Thymus (tissue), 11 donors: ENCODE measurements at regions not wholly inside any gene's neighbourhood (a gene's known extent, or its start where the extent isn't known, plus 50 kb on each side); places are given as distances from the start of the nearest gene placed in this dataset.

ENCODE experiments used
- DNase-seq, 9 donors: peaks; one replicate each; pipeline ENCODE4 v3.0.0-alpha.2; 2013; ENCODE audit warnings: low spot score in 9 of 9, low read depth in 6 of 9, missing footprints in 1 of 9
- H3K27ac ChIP-seq, 2 donors: one replicate each; pipeline ENCODE4 v1.5.1; 2013; ENCODE audit warnings: control low read depth in 1 of 2, low read depth in 1 of 2, low read length in 1 of 2, mild to moderate bottlenecking in 1 of 2, moderate library complexity in 1 of 2
- H3K27me3 ChIP-seq, 2 donors: one replicate each; pipeline ENCODE4 v1.5.1; 2013; ENCODE audit warnings: low read length in 1 of 2; ENCODE audit not compliant: control insufficient read depth in 2 of 2, insufficient read depth in 1 of 2
- H3K36me3 ChIP-seq, 2 donors: one replicate each; pipeline ENCODE4 v1.5.1; 2013; ENCODE audit warnings: low read length in 1 of 2, mild to moderate bottlenecking in 1 of 2, moderate library complexity in 1 of 2; ENCODE audit not compliant: control insufficient read depth in 2 of 2, insufficient read depth in 2 of 2
- H3K4me1 ChIP-seq, 2 donors: one replicate each; pipeline ENCODE4 v1.5.1; 2013; ENCODE audit warnings: low read length in 2 of 2; ENCODE audit not compliant: control insufficient read depth in 2 of 2, insufficient read depth in 2 of 2
- H3K4me3 ChIP-seq, 2 donors: one replicate each; pipeline ENCODE4 v1.5.1; 2013; ENCODE audit warnings: low read length in 2 of 2, control low read depth in 1 of 2, mild to moderate bottlenecking in 1 of 2
- H3K9me3 ChIP-seq, 2 donors: one replicate each; pipeline ENCODE4 v1.5.1; 2013; ENCODE audit warnings: low read length in 1 of 2, mild to moderate bottlenecking in 1 of 2; ENCODE audit not compliant: control insufficient read depth in 2 of 2, insufficient read depth in 1 of 2
- WGBS: extraction: QIAGEN DNeasy Blood & Tissue Kit; methylation state at CpG from one replicate; pipeline ENCODE4 v1.1.7; 2013; 5-methylcytosine and 5-hydroxymethylcytosine counted together
- donor health status: healthy.

DNA sequence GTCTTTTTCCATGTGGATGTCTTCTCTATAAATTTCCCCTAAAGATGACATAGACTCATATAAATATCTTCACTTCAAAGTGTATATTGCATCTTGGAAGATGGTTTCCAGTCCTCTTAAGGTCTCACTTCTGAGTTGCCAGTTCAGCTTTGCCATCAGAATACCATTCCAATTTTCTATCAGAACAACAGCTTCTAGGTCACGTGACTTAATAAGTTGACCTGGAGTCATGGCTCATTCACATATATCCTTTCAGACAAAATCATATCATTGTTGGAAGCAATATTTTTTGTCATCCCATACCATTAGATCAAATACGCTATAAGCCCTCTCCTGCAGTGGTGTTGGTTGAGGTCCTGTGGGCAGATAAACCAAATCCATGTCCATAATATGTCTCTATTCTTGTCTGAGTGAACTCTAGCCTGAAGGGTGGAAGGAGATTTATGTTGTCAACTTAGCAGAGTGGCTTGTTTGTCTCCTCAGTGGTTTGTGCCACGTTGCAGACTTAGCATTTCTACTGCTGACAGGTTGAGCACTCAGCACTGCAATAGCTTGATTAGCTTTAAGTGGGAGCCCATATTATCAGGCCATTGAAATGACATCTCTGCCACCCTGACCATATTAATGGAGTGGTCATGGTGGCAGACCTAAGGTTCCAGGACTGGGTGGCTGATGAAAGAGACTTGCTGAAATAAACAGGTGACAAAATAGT lies 123.6 kb upstream of the PCDH17 start:
- WGBS, result 80% methylated on average over 3 of the region's 3 CpGs
- Histone ChIP-seq H3K27ac (no peak overlapping the region), H3K27me3 (no peaks in the 10 kb centered on the region), H3K4me3 (no peak overlapping the region), H3K4me1 (no peaks in the 10 kb centered on the region), H3K9me3 (no peaks in the 10 kb centered on the region), H3K36me3 (no peaks in the 10 kb centered on the region)
- DNase-seq, result no peak

DNA sequence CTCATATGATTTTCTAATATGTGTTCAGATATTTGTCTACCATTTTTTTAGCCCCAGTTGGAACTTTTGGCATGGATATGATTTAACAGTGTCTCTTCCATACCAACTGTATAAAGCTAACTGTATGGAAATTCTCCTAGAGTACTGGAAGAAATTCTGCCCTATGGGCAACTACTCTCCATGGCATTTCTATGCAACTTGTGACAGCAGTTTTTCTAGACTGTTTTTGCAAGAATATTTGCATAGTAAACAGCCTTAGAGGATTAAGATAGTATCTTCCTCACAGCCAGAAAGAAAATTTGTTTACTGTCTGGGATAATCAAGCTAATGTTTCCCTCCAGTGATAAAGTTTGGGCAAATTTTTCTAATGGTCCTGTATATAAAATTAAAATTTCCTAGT lies 119.9 kb upstream of the PCDH17 start:
- DNase-seq, result no peak
- Histone ChIP-seq H3K9me3 (no peaks in the 10 kb centered on the region), H3K27me3 (no peaks in the 10 kb centered on the region), H3K36me3 (no peaks in the 10 kb centered on the region), H3K4me1 (no peaks in the 10 kb centered on the region), H3K4me3 (no peak overlapping the region), H3K27ac (no peak overlapping the region)

DNA sequence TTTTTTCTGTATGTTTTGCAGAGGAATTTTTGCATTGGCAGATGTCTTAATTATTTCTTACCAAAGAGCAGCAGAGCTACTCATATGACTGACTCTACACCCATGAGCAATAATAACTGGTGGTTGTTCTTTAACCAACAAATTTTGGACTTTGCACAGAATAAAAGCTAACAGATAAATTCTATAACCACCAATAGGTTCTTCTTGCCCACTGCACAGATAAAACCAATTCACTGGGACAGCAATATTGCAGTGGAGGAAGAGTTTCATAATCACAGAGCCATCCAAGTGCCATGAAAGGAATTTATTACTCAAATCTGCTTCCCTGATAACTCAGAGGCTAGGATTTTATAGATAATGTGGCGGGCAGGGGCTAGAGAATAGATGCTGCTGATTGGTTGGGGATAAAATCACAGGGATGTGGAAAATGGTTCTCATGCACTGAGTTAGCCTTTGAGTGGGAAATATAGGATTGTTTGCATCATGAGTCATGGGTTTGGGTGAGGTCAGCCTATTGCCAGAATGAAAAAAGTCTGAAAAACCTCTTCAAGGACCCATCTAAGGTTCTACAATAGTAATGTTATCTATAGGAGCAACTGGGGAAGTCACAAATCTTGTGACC lies 104.3 kb upstream of the PCDH17 start:
- DNase-seq, result no peak
- H3K9me3 ChIP-seq, result no peaks in the 10 kb centered on the region
- H3K27ac ChIP-seq, result no peak overlapping the region
- H3K36me3 ChIP-seq, result no peaks in the 10 kb centered on the region
- WGBS, result 89% methylated on average over 1 of the region's 1 CpG
- no peaks in the 10 kb centered on the region for H3K27me3 ChIP-seq
- H3K4me1 ChIP-seq, result no peaks in the 10 kb centered on the region
- no peak overlapping the region for H3K4me3 ChIP-seq

DNA sequence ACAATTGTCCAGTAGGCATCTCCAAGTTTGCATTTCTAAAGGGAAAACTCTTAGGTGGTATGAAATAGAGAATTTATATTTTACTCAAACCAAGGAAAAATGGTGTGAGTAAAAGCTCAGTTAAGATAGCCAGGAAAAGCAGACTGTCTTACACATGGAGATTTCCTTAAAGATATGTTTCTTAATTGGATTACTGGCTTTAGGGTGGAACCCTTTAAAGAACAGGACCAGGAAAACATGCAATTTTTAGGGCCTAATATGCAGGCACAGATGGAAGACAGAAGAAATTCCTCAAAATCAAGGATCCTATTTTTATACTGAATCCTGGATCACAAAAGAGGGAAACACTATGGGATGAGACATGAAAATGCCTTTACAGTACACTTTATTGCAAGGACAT lies 100.3 kb upstream of the PCDH17 start:
- H3K27ac ChIP-seq, result no peak overlapping the region
- no peak for DNase-seq
- no peak overlapping the region for H3K4me3 ChIP-seq
- H3K36me3 ChIP-seq, result no peaks in the 10 kb centered on the region
- no peaks in the 10 kb centered on the region for H3K9me3 ChIP-seq
- H3K27me3 ChIP-seq, result no peaks in the 10 kb centered on the region
- H3K4me1 ChIP-seq, result no peaks in the 10 kb centered on the region

DNA sequence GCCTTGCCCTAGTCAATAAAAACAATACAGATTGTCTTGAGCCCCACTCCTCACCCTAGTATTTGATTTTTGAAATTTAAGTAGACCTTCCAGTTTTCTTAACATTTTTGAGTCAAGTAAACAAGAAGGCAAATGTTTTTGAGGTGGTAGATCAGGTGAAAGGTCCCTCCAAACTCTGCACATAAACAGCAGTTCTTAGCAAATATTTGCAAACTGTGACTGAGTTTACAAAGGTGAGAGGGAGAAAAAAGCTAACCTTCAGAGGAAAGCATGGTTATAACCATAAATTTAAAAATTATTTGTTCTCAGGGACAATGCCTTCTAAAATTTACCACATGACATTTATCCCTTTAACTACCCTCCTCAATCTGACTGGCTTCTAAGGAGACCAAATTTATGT lies 84.6 kb upstream of the PCDH17 start:
- H3K36me3 ChIP-seq, result no peaks in the 10 kb centered on the region
- H3K4me3 ChIP-seq, result no peak overlapping the region
- no peak overlapping the region for H3K27ac ChIP-seq
- no peaks in the 10 kb centered on the region for H3K9me3 ChIP-seq
- no peaks in the 10 kb centered on the region for H3K4me1 ChIP-seq
- no peaks in the 10 kb centered on the region for H3K27me3 ChIP-seq
- no peak for DNase-seq

DNA sequence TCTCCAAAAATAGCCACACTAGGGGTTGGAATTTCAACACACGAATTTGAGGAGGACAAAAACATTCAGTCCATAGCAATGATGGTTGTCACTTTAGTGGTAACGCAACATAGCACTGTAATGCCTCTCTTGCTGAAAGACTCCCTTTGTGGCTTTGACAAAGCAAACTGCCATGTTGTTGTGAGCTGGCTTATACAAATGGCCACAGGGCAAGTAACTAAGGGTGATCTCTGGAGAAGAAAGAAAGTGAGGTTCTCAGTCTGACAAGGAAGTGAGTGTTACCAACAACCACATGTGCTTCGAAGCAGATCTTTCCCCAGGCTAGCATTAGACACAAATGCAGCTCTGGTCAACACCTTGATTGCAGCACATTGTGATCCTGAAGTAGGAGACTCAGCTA lies 79.1 kb upstream of the PCDH17 start:
- Histone ChIP-seq H3K9me3 (no peaks in the 10 kb centered on the region), H3K27ac (no peak overlapping the region), H3K36me3 (no peaks in the 10 kb centered on the region), H3K4me3 (no peak overlapping the region), H3K4me1 (no peaks in the 10 kb centered on the region), H3K27me3 (no peaks in the 10 kb centered on the region)
- WGBS, result 87% methylated on average over 3 of the region's 3 CpGs
- DNase-seq, result no peak

DNA sequence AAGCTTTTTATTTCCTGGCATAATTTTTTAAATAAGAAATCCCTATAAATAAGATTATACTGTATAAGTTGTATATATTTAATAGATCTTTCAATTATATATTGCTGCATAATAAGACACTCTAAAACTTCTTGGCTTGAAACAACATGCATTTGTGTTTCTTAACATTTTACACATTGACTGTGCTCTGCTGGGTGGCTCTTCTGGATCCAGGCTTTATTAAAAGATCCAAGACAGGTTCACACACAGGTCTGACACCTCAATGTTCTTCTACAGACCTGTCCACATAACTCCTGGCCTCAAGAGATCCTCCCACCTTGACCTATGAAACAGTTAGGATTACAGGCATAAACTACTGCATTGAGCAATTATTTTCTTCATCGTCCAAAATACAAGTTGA lies 77.6 kb upstream of the PCDH17 start:
- Histone ChIP-seq H3K27me3 (no peaks in the 10 kb centered on the region), H3K4me1 (no peaks in the 10 kb centered on the region), H3K4me3 (no peak overlapping the region), H3K36me3 (no peaks in the 10 kb centered on the region), H3K27ac (no peak overlapping the region), H3K9me3 (no peaks in the 10 kb centered on the region)
- 95% methylated on average over 1 of the region's 1 CpG for WGBS
- no peak for DNase-seq

DNA sequence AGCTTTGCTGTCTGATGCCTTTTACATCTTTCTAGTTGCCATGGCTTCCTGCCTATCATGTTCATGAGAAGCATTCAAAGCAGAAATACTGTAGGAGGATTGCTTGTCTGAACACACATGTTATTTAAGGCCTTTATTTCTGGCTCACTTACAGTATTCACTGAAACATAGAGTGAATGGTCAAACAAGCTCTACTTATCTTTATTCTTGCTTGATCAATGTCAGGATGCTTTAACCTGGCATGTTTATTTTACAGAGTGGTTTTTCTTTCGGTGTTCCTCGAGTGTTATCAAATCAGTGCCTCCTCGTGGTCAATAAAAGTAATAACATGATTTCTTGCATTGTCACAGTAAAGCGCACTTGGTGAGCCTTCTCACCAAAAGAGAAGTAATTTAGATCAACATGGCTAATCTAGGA lies 73.5 kb upstream of the PCDH17 start:
- WGBS, result 15% methylated on average over 4 of the region's 4 CpGs
- Histone ChIP-seq H3K27ac (no peak overlapping the region), H3K9me3 (no peaks in the 10 kb centered on the region), H3K4me1 (no peaks in the 10 kb centered on the region), H3K27me3 (no peaks in the 10 kb centered on the region), H3K36me3 (no peaks in the 10 kb centered on the region), H3K4me3 (no peak overlapping the region)
- peak in 1 of 9 donors; percentile 3 for DNase-seq

DNA sequence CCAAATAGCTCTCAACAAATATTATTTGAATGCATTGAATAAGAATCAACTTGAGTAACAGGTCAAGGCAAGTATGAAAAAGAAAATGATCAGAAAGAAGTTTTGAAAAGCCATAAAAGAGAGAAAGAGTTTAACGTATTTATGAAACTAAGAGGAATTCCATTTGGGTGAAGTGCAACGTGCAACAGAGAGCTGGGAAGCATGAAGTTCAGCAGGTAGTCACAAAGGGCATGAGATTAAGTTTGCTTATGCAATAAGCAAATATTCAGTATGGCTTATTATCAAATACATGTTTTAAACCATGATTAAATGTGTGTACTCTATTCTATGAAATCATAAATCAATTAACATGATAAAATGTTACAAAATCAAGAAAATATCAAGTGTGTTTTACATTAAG lies 62.7 kb upstream of the PCDH17 start:
- H3K4me3 ChIP-seq, result no peak overlapping the region
- no peak overlapping the region for H3K27ac ChIP-seq
- no peaks in the 10 kb centered on the region for H3K36me3 ChIP-seq
- no peaks in the 10 kb centered on the region for H3K4me1 ChIP-seq
- WGBS, result 76% methylated on average over 2 of the region's 2 CpGs
- H3K9me3 ChIP-seq, result no peaks in the 10 kb centered on the region
- H3K27me3 ChIP-seq, result no peaks in the 10 kb centered on the region
- no peak for DNase-seq
